Renal pelvis (tissue), 1 donor: ENCODE measurements at regions not wholly inside any gene's neighbourhood (a gene's known extent, or its start where the extent isn't known, plus 50 kb on each side); places are given as distances from the start of the nearest gene placed in this dataset.
A peak's percentile ranks its signal among the peaks of the same experiment; 100 is the strongest.
"Not testable (repeated sequence)": the region's sequence is repeated elsewhere in the genome, so short reads cannot be mapped to it uniquely, and the experiment has no call there.

Experiments used
- DNase-seq: peaks from one replicate; pipeline ENCODE4 v3.0.0-alpha.2; 2013

- no peak for DNase-seq
Measured at GRCh38 chr3:103992469-103992868, 1374.2 kb upstream of the ALCAM start.

- DNase-seq: no peak
Measured at GRCh38 chr3:104004956-104005355, 1361.8 kb upstream of the ALCAM start.

DNA sequence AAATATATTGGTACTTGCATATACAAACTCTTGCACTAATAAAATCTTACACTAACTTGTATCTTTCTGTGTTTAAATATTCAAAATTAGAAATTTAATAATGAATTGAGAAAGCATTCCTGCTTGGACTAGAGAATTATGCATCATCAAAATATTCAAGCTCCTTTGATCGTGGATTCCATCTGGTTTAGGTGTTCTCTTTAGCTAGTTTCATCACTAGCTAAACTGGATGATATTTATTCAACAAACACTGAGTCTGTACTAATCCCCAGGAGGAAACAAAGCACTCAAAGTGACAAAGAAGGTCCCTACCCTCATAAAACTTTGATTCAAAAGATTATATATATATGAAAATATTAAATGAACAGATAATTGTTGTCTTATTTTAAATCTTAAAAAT lies 1360.9 kb upstream of the ALCAM start:
- DNase-seq: no peak

DNA sequence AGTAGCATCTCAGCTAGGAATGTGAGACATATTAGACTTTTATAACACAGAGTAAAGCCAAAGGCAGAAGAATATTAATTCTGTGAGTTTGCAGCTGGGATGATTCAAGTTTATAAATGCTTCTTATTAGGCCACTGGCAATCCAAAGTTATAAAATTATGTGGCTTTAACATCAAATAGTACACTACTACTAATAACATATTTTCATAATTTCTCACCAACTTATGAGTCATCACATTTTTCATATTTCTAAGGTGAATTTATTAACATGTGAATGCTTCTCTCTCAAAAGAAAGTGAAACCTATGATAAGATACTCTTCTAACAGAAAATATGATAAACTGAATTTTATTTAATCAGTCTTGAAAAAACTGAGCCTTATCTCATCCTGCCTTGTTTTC lies 1348.2 kb upstream of the ALCAM start:
- DNase-seq: no peak

DNA sequence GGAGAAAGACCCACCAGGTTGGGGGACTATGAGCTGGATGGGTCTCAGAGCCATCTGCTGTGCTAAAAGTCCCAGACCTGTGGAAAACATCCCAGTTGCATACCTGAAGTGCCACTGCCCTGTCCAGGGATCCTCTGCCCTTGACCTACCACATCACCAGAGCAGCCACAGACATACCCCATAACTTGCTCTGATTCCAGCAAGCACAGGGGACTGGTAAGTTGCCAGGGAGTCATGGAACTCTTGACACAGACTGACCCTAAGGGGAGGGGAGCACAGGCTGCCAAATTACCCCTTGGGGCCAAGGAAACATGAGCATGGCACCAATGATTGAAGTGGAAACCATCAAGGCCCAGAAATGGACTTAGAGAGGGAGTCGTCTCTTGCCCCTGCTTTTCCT lies 1335.1 kb upstream of the ALCAM start:
- DNase-seq: no peak

DNA sequence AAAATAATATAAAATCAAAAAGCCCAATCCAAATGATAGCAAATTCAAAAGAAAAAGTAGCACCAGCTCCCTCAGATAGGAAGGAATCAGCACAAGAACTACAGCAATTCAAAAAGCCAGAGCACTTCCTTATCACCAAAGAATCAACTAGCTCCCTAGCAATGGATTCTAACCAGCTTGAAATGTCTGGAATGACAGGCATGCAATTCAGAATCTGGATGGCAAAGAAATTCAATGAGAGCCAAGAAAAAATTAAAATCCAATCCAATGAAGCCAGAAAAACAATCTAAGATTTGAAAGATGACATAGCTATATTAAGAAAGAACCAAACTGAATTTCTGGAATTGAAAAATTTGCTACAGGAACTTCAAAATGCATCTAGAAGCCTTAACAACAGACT lies 1334.4 kb upstream of the ALCAM start:
- no peak for DNase-seq

GRCh38 chr3:104040896-104041295 lies 1325.8 kb upstream of the ALCAM start:
- no peak for DNase-seq

GRCh38 chr3:104043001-104043543 lies 1323.6 kb upstream of the ALCAM start:
- DNase-seq: not testable (repeated sequence)

DNA sequence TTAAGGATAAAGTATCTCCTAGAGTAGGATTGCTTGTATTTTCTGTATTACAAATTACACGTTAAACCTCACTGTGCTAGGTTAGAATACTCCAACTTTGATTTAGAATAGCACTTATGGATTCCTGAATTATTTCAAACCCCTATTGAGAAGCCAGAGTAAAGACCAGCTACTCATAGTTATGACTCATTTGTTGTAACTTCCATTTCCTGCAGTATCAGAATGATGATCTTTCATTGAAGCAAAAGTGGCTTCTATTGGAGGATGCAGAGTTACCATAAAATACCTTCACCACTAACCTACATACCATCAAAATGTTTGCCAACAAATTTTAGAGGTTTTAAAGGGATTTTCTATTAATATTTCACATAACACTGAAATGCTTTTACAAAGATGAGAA lies 1322.7 kb upstream of the ALCAM start:
- no peak for DNase-seq

DNA sequence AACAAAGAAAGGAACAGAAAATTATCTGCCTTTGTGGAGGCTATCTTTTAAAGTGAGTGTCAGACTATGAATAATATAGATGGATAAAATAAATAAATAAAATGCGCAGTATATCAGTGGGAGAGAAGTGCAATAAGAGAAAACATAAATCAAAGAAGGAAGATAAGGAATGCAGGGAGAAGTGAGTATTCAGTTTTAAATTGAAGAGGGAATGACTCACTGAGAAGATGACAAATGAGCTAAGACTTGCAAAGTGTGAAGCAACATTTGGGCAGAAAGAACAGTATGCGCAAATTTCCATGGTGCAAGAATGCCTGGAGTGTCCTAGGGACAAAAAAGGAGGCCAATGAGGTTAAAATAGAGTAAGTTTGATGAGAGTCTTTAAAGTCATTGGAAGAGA lies 1300.1 kb upstream of the ALCAM start:
- DNase-seq: no peak

- no peak for DNase-seq
Measured at GRCh38 chr3:104069114-104069513, 1297.6 kb upstream of the ALCAM start.

- no peak for DNase-seq
Measured at GRCh38 chr3:104070906-104071305, 1295.8 kb upstream of the ALCAM start.

- DNase-seq: no peak
Measured at GRCh38 chr3:104080088-104080626, 1286.6 kb upstream of the ALCAM start.

DNA sequence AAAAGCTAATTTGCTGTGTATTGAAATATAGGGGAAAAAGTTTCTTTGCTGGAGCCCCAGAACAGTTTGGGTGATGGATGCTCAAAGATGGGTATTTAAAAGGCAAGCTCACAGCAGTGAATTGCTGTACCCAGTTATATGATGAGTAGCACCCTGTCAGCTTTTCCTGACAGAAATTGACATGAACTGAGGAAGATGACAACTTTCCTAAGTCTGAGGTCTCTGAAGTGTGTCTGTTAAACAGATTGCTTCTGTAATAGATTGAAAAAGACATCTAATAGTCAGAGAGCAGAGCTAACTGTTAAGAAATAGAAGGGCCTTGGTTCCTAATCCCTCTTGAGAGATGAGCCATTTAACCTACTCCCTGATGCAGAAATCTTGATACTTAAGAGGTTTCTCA lies 1278.0 kb upstream of the ALCAM start:
- DNase-seq: no peak

GRCh38 chr3:104089987-104090386 lies 1276.7 kb upstream of the ALCAM start:
- not testable (repeated sequence) for DNase-seq

DNA sequence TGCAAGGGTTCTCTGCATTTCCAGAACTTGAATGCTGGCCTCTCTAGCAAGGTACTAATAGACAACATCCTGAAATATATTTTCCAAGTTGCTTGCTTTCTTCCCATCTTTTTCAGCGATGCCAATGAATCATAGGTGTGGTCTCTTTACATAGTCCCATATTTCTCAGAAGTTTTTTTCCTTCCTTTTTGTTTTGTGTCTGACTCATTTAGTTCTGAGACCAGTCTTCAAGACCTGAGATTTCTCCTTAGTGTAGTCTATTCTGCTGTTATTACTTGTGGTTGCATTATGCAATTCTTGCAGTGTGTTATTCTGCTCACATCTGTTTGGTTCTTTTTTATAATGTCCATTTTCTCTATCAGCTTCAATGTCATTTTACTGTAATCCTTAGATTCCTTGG lies 1265.0 kb upstream of the ALCAM start:
- no peak for DNase-seq

GRCh38 chr3:104102386-104102785 lies 1264.3 kb upstream of the ALCAM start:
- DNase-seq: peak; percentile 28

GRCh38 chr3:104106276-104106675 lies 1260.4 kb upstream of the ALCAM start:
- DNase-seq: no peak

DNA sequence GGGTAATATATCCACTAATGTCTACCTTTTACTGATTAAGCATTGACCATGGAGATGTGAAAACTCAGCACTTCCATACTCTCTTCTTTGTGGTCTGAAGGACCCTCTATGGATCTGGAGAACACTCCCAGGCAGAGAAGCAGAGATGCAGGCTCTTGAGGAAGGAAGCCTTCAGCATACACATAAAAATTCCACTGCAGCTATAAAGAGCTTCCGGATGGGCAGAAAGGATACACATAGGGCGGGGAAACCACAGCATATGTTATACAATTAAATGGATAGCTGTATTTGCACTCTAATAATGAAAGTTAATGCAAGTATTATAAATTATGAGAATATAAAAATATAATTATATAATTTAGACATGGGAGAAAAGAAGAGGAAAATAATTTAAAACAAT lies 1258.2 kb upstream of the ALCAM start:
- no peak for DNase-seq

DNA sequence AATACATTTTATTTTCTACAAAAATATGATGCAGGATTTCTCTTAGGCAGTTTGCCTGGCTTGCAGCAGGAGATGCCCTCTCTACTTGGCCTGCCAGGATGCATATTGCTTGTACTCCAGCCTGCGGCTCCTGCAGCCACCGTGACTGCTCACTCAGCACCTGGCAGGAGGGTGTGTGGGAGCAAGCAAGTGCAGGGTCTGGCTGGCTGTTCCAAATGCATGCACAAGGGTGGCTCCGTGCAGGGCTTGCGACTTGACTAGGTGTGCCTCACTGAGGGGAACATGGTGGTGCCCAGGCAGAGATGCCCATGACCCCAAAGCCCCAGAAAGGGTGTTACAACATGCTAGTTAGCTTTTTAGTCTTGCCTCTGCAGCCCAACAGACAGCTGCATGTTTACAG lies 1240.2 kb upstream of the ALCAM start:
- DNase-seq: no peak

GRCh38 chr3:104126864-104127553 lies 1239.7 kb upstream of the ALCAM start:
- DNase-seq: no peak

DNA sequence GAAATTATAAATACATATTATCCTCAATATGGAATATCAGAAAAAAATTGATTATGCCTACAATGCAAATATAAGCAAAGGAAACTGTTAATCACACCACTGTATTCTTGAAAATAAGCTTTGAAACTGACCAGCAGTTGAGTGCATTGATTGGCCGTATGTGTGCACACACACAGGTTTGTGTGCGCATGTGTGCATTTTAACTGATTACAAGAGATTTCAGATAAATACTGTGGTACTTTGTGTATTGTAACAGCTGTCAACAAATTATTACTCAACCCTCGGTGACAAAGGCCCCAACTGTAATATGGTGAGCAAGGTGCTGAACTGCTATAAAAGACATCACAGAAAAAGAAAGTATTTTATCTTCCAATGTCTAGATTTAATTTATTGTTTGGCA lies 1238.9 kb upstream of the ALCAM start:
- no peak for DNase-seq

GRCh38 chr3:104132566-104133403 lies 1233.9 kb upstream of the ALCAM start:
- DNase-seq: no peak
